Activated naive CD8-positive, alpha-beta T cell treated with anti-CD3 and anti-CD28 coated beads, Interleukin-2, amount 10 ng/mL, durations not matched to agents 7 days and 5 days (primary cell): ENCODE measurements at regions not wholly inside any gene's neighbourhood (a gene's known extent, or its start where the extent isn't known, plus 50 kb on each side); places are given as distances from the start of the nearest gene placed in this dataset.

Experiments used
- ATAC-seq: fragments of 150-1000 bp; cut with Tn5 transposase; one replicate; pipeline ENCODE4 v1.10.0; 2021; ENCODE audit warnings: low read depth, moderate library complexity
- POLR2A ChIA-PET: fragments of 350-600 bp; sonication (Branson Sonifier 250); formaldehyde crosslinking; loops from one replicate; lab custom pipeline; 2021; ENCODE audit warnings: antibody characterized with exemption; lab: Charles Lee
- DNase-seq: peaks from one replicate; pipeline ENCODE4 v3.0.0; 2021
- H3K27ac Mint-ChIP-seq: one replicate; pipeline ENCODE4 v1.8.0; 2022; ENCODE audit warnings: mild to moderate bottlenecking, mixed read lengths
- H3K27me3 Mint-ChIP-seq: one replicate; pipeline ENCODE4 v1.8.0; 2022; ENCODE audit warnings: mild to moderate bottlenecking, moderate library complexity, mixed read lengths
- H3K36me3 Mint-ChIP-seq: one replicate; pipeline ENCODE4 v1.8.0; 2021; ENCODE audit warnings: mild to moderate bottlenecking, mixed read lengths
- H3K4me1 Mint-ChIP-seq: one replicate; pipeline ENCODE4 v1.8.0; 2021; ENCODE audit warnings: mixed read lengths
- H3K4me3 Mint-ChIP-seq: one replicate; pipeline ENCODE4 v1.8.0; 2022; ENCODE audit warnings: mild to moderate bottlenecking, moderate library complexity, mixed read lengths
- H3K9me3 Mint-ChIP-seq: one replicate; pipeline ENCODE4 v1.8.0; 2021; ENCODE audit warnings: mixed read lengths

- POLR2A ChIA-PET, result no interaction called here
- Mint-ChIP-seq H3K27ac (no peak overlapping the region), H3K9me3 (no peaks in the 10 kb centered on the region), H3K27me3 (peaks cover 9% of the 10 kb centered on the region), H3K4me1 (no peaks in the 10 kb centered on the region), H3K4me3 (no peak overlapping the region), H3K36me3 (no peaks in the 10 kb centered on the region)
- ATAC-seq (no peak), DNase-seq (no peak)
Observed at GRCh38 chr17:79255926-79256585, 181.4 kb downstream of the ENGASE start.

- no peak overlapping the region for H3K27ac Mint-ChIP-seq
- ATAC-seq, result no peak
- no peak for DNase-seq
- peaks cover 13% of the 10 kb centered on the region for H3K27me3 Mint-ChIP-seq
- no peaks in the 10 kb centered on the region for H3K9me3 Mint-ChIP-seq
- no peaks in the 10 kb centered on the region for H3K36me3 Mint-ChIP-seq
- no peaks in the 10 kb centered on the region for H3K4me1 Mint-ChIP-seq
- POLR2A ChIA-PET, result no interaction called here
- H3K4me3 Mint-ChIP-seq, result no peak overlapping the region
Observed at GRCh38 chr17:79255456-79255855, 180.8 kb downstream of the ENGASE start.

- POLR2A ChIA-PET, result no interaction called here
- Mint-ChIP-seq H3K4me1 (no peaks in the 10 kb centered on the region), H3K36me3 (no peaks in the 10 kb centered on the region), H3K4me3 (no peak overlapping the region), H3K27ac (no peak overlapping the region), H3K9me3 (no peaks in the 10 kb centered on the region), H3K27me3 (peaks cover 13% of the 10 kb centered on the region)
- ATAC-seq, result no peak
- DNase-seq, result no peak
Observed at GRCh38 chr17:79255046-79255445, 180.4 kb downstream of the ENGASE start.

- Mint-ChIP-seq H3K4me3 (no peak overlapping the region), H3K4me1 (no peaks in the 10 kb centered on the region), H3K9me3 (no peaks in the 10 kb centered on the region), H3K27me3 (peaks cover 13% of the 10 kb centered on the region), H3K27ac (no peak overlapping the region), H3K36me3 (no peaks in the 10 kb centered on the region)
- ATAC-seq, result no peak
- POLR2A ChIA-PET, result no interaction called here
- no peak for DNase-seq
Observed at GRCh38 chr17:79252886-79253285, 178.3 kb downstream of the ENGASE start.

- Mint-ChIP-seq H3K27me3 (peaks cover 11% of the 10 kb centered on the region), H3K27ac (no peak overlapping the region), H3K4me1 (no peaks in the 10 kb centered on the region), H3K36me3 (no peaks in the 10 kb centered on the region), H3K4me3 (no peak overlapping the region), H3K9me3 (no peaks in the 10 kb centered on the region)
- no peak for DNase-seq
- ATAC-seq, result no peak
- POLR2A ChIA-PET, result no interaction called here
Observed at GRCh38 chr17:79251824-79252223, 177.2 kb downstream of the ENGASE start.

GRCh38 chr17:79249929-79250521, 175.4 kb downstream of the ENGASE start:
- Mint-ChIP-seq H3K36me3 (no peaks in the 10 kb centered on the region), H3K9me3 (no peaks in the 10 kb centered on the region), H3K4me1 (no peaks in the 10 kb centered on the region), H3K27me3 (peaks cover 11% of the 10 kb centered on the region), H3K27ac (no peak overlapping the region), H3K4me3 (no peak overlapping the region)
- POLR2A ChIA-PET, result no interaction called here
- ATAC-seq, result no peak
- DNase-seq, result no peak

- no peak for ATAC-seq
- no peak overlapping the region for H3K4me3 Mint-ChIP-seq
- H3K36me3 Mint-ChIP-seq, result no peaks in the 10 kb centered on the region
- H3K27ac Mint-ChIP-seq, result no peak overlapping the region
- no peaks in the 10 kb centered on the region for H3K4me1 Mint-ChIP-seq
- no peak for DNase-seq
- peaks cover 11% of the 10 kb centered on the region for H3K27me3 Mint-ChIP-seq
- POLR2A ChIA-PET, result interaction anchor here (0.8 kb wide), 1 partner anchor 16 kb away, joined by 4 read pairs; no protein-coding TSS in a partner anchor
- no peaks in the 10 kb centered on the region for H3K9me3 Mint-ChIP-seq
Observed at GRCh38 chr17:79248843-79249493, 174.3 kb downstream of the ENGASE start.

- POLR2A ChIA-PET, result no interaction called here
- Mint-ChIP-seq H3K27ac (no peak overlapping the region), H3K4me1 (no peaks in the 10 kb centered on the region), H3K36me3 (no peaks in the 10 kb centered on the region), H3K9me3 (no peaks in the 10 kb centered on the region), H3K27me3 (peaks cover 7% of the 10 kb centered on the region), H3K4me3 (no peak overlapping the region)
- no peak for ATAC-seq
- no peak for DNase-seq
Observed at GRCh38 chr17:79246225-79247190, 171.9 kb downstream of the ENGASE start.

GRCh38 chr17:79244665-79245064, 170.0 kb downstream of the ENGASE start:
- no peak overlapping the region for H3K4me3 Mint-ChIP-seq
- no peak for DNase-seq
- no peaks in the 10 kb centered on the region for H3K27me3 Mint-ChIP-seq
- H3K36me3 Mint-ChIP-seq, result no peaks in the 10 kb centered on the region
- H3K4me1 Mint-ChIP-seq, result no peaks in the 10 kb centered on the region
- no peak overlapping the region for H3K27ac Mint-ChIP-seq
- POLR2A ChIA-PET, result no interaction called here
- no peak for ATAC-seq
- H3K9me3 Mint-ChIP-seq, result no peaks in the 10 kb centered on the region

- Mint-ChIP-seq H3K36me3 (no peaks in the 10 kb centered on the region), H3K27ac (no peak overlapping the region), H3K4me3 (no peak overlapping the region), H3K9me3 (no peaks in the 10 kb centered on the region), H3K4me1 (no peaks in the 10 kb centered on the region), H3K27me3 (no peaks in the 10 kb centered on the region)
- POLR2A ChIA-PET, result no interaction called here
- DNase-seq (no peak), ATAC-seq (no peak)
Observed at GRCh38 chr17:79243996-79244395, 169.4 kb downstream of the ENGASE start.

GRCh38 chr17:79243603-79243990, 169.0 kb downstream of the ENGASE start:
- Mint-ChIP-seq H3K36me3 (no peaks in the 10 kb centered on the region), H3K4me3 (no peak overlapping the region), H3K4me1 (no peaks in the 10 kb centered on the region), H3K27me3 (no peaks in the 10 kb centered on the region), H3K27ac (no peak overlapping the region), H3K9me3 (no peaks in the 10 kb centered on the region)
- POLR2A ChIA-PET, result no interaction called here
- no peak for ATAC-seq
- DNase-seq, result no peak

- DNase-seq, result no peak
- Mint-ChIP-seq H3K27ac (no peak overlapping the region), H3K36me3 (no peaks in the 10 kb centered on the region), H3K4me1 (no peaks in the 10 kb centered on the region), H3K27me3 (no peaks in the 10 kb centered on the region), H3K4me3 (no peak overlapping the region), H3K9me3 (no peaks in the 10 kb centered on the region)
- POLR2A ChIA-PET, result no interaction called here
- no peak for ATAC-seq
Observed at GRCh38 chr17:79242873-79243602, 168.4 kb downstream of the ENGASE start.

GRCh38 chr17:79242393-79242792, 167.8 kb downstream of the ENGASE start:
- ATAC-seq (no peak), DNase-seq (no peak)
- H3K4me3 Mint-ChIP-seq, result no peak overlapping the region
- no peaks in the 10 kb centered on the region for H3K9me3 Mint-ChIP-seq
- no peaks in the 10 kb centered on the region for H3K4me1 Mint-ChIP-seq
- no peaks in the 10 kb centered on the region for H3K27me3 Mint-ChIP-seq
- POLR2A ChIA-PET, result no interaction called here
- H3K36me3 Mint-ChIP-seq, result no peaks in the 10 kb centered on the region
- H3K27ac Mint-ChIP-seq, result no peak overlapping the region
